Gastroesophageal sphincter (tissue), 4 donors: ENCODE measurements at regions not wholly inside any gene's neighbourhood (a gene's known extent, or its start where the extent isn't known, plus 50 kb on each side); places are given as distances from the start of the nearest gene placed in this dataset.

Experiments
- ATAC-seq: fragments of 150-250 bp; one replicate; pipeline ENCODE4 v1.9.1; 2016; ENCODE audit warnings: mild to moderate bottlenecking, moderate library complexity
- H3K27ac ChIP-seq, 4 donors: fragments of 200-600 bp; sonication (generic) in 3 of 4; 1 replicate in 3 of 4; 2 replicates in 1 of 4; pipeline ENCODE4 v1.5.1; 2016 to 2019
- H3K27me3 ChIP-seq: fragments of 200-600 bp; sonication (generic); one replicate; pipeline ENCODE4 v1.5.1; 2019
- H3K36me3 ChIP-seq, 2 donors: fragments of 200-600 bp; sonication (generic); one replicate each; pipeline ENCODE4 v1.5.1; 2019; ENCODE audit warnings: control low read depth in 1 of 2
- H3K4me1 ChIP-seq, 3 donors: fragments of 200-600 bp; sonication (generic); 1 replicate in 2 of 3; 2 replicates in 1 of 3; pipeline ENCODE4 v1.5.1; 2016 to 2019; ENCODE audit warnings: control low read depth in 2 of 3
- H3K4me3 ChIP-seq, 2 donors: fragments of 200-600 bp; sonication (generic); one replicate each; pipeline ENCODE4 v1.5.1; 2019; ENCODE audit warnings: mild to moderate bottlenecking in 1 of 2, moderate library complexity in 1 of 2
- H3K9me3 ChIP-seq, 3 donors: fragments of 200-600 bp; sonication (generic); one replicate each; pipeline ENCODE4 v1.5.1; 2017 to 2019; ENCODE audit warnings: control low read depth in 2 of 3
- CTCF ChIP-seq, 4 experiments: fragments of 200-600 bp in 2 of 4; fragments of 450-650 bp in 2 of 4; sonication (generic) in 1 of 4; IDR thresholded peaks; one replicate each; pipeline ENCODE4 v1.5.1; 2017 to 2019; ENCODE audit warnings: antibody characterized with exemption in 4 of 4, mild to moderate bottlenecking in 2 of 4, moderate library complexity in 2 of 4
- EP300 ChIP-seq: sonication (generic); formaldehyde crosslinking; IDR thresholded peaks from one replicate; pipeline ENCODE4 v1.6.1; 2017; ENCODE audit warnings: antibody characterized with exemption, mild to moderate bottlenecking
- POLR2A ChIP-seq, 2 donors: fragments of 450-650 bp; IDR thresholded peaks; one replicate each; pipeline ENCODE4 v1.6.1; 2017; ENCODE audit warnings: antibody characterized with exemption in 2 of 2, mild to moderate bottlenecking in 2 of 2, moderate library complexity in 1 of 2
- POLR2AphosphoS5 ChIP-seq: sonication (generic); formaldehyde crosslinking; IDR thresholded peaks from one replicate; pipeline ENCODE4 v1.6.1; 2017; ENCODE audit warnings: antibody characterized with exemption
- WGBS, 2 donors: methylation state at CpG; one replicate each; pipeline ENCODE4 v1.1.5; 2018; ENCODE audit warnings: low coverage in 1 of 2; 5-methylcytosine and 5-hydroxymethylcytosine counted together

- H3K36me3 ChIP-seq = no peaks in the 10 kb centered on the region
- peaks cover 0 to 8% (median 0%) of the 10 kb centered on the region in 3 donors for H3K4me1 ChIP-seq
- ATAC-seq = no peak
- no peak overlapping the region for H3K27ac ChIP-seq
- no peaks in the 10 kb centered on the region for H3K27me3 ChIP-seq
- 76 to 100% methylated on average over 2 of the region's 2 CpGs for WGBS, 2 donors
- H3K4me3 ChIP-seq = no peak overlapping the region
- TF ChIP-seq POLR2A (IDR thresholded peaks at IDR 0.05) (no peak), EP300 (no peak), POLR2AphosphoS5 (no peak), CTCF (IDR thresholded peaks at IDR 0.05) (no peak)
- no peaks in the 10 kb centered on the region for H3K9me3 ChIP-seq
Measured at GRCh38 chr6:105882828-105883227, 203.3 kb upstream of the PRDM1 start.

- Histone ChIP-seq H3K27ac (no peak overlapping the region), H3K36me3 (no peaks in the 10 kb centered on the region), H3K27me3 (no peaks in the 10 kb centered on the region), H3K4me3 (no peak overlapping the region), H3K4me1 (peaks cover 0 to 8% (median 0%) of the 10 kb centered on the region in 3 donors), H3K9me3 (no peaks in the 10 kb centered on the region)
- no peak for ATAC-seq
- TF ChIP-seq POLR2A (IDR thresholded peaks at IDR 0.05) (no peak), CTCF (IDR thresholded peaks at IDR 0.05) (no peak), POLR2AphosphoS5 (no peak), EP300 (no peak)
- WGBS, 2 donors = 89 to 100% methylated on average over 1 to 2 of the region's 2 CpGs
Measured at GRCh38 chr6:105882121-105882803, 203.9 kb upstream of the PRDM1 start.

GRCh38 chr6:105881608-105882007 lies 204.5 kb upstream of the PRDM1 start:
- ATAC-seq = no peak
- 81 to 93% methylated on average over 3 of the region's 3 CpGs for WGBS, 2 donors
- TF ChIP-seq POLR2A (IDR thresholded peaks at IDR 0.05) = no peak
- no peak for TF ChIP-seq EP300
- no peak for TF ChIP-seq CTCF (IDR thresholded peaks at IDR 0.05)
- TF ChIP-seq POLR2AphosphoS5 = no peak

GRCh38 chr6:105880030-105880492 lies 206.1 kb upstream of the PRDM1 start:
- no peaks in the 10 kb centered on the region for H3K27me3 ChIP-seq
- no peak for TF ChIP-seq POLR2A (IDR thresholded peaks at IDR 0.05)
- no peak for TF ChIP-seq CTCF (IDR thresholded peaks at IDR 0.05)
- TF ChIP-seq EP300 = no peak
- no peak for TF ChIP-seq POLR2AphosphoS5
- ATAC-seq = peak; percentile 27
- peaks cover 0 to 8% (median 0%) of the 10 kb centered on the region in 3 donors for H3K4me1 ChIP-seq
- no peaks in the 10 kb centered on the region for H3K9me3 ChIP-seq
- 71 to 83% methylated on average over 11 to 12 of the region's 13 CpGs for WGBS, 2 donors
- no peak overlapping the region for H3K4me3 ChIP-seq
- no peaks in the 10 kb centered on the region for H3K36me3 ChIP-seq
- H3K27ac ChIP-seq = no peak overlapping the region

More at GRCh38 chr6:105881608-105882007, 204.5 kb upstream of the PRDM1 start:
- peaks cover 0 to 8% (median 0%) of the 10 kb centered on the region in 3 donors for H3K4me1 ChIP-seq
- no peaks in the 10 kb centered on the region for H3K27me3 ChIP-seq
- H3K9me3 ChIP-seq = no peaks in the 10 kb centered on the region
- H3K4me3 ChIP-seq = no peak overlapping the region
- no peak overlapping the region for H3K27ac ChIP-seq
- H3K36me3 ChIP-seq = no peaks in the 10 kb centered on the region

- Histone ChIP-seq H3K27me3 (no peaks in the 10 kb centered on the region), H3K4me3 (no peak overlapping the region), H3K36me3 (no peaks in the 10 kb centered on the region), H3K27ac (no peak overlapping the region), H3K4me1 (peaks cover 0 to 8% (median 0%) of the 10 kb centered on the region in 3 donors), H3K9me3 (no peaks in the 10 kb centered on the region)
- no peak for ATAC-seq
- TF ChIP-seq CTCF (IDR thresholded peaks at IDR 0.05) (no peak), POLR2A (IDR thresholded peaks at IDR 0.05) (no peak), POLR2AphosphoS5 (no peak), EP300 (no peak)
- 72 to 80% methylated on average over 2 of the region's 2 CpGs for WGBS, 2 donors
Measured at GRCh38 chr6:105879146-105879545, 207.0 kb upstream of the PRDM1 start.
